Transverse colon (tissue), 4 donors: ENCODE measurements at regions not wholly inside any gene's neighbourhood (a gene's known extent, or its start where the extent isn't known, plus 50 kb on each side); places are given as distances from the start of the nearest gene placed in this dataset.

ENCODE experiments used
- DNase-seq: peaks from one replicate; pipeline ENCODE4 v3.0.0-alpha.2; 2019
- H3K27ac ChIP-seq, 4 donors: fragments of 200-600 bp; sonication (generic); 2 replicates each; pipeline ENCODE4 v1.5.1; 2016 to 2018; ENCODE audit warnings: inconsistent platforms in 4 of 4
- H3K27me3 ChIP-seq: fragments of 200-600 bp; sonication (generic); 2 replicates; pipeline ENCODE4 v1.5.1; 2017; ENCODE audit warnings: inconsistent platforms
- H3K36me3 ChIP-seq, 4 donors: fragments of 200-600 bp; sonication (generic); 2 replicates each; pipeline ENCODE4 v1.5.1; 2017 to 2019; ENCODE audit warnings: inconsistent platforms in 4 of 4
- H3K4me1 ChIP-seq, 4 donors: fragments of 200-600 bp; sonication (generic); 2 replicates each; pipeline ENCODE4 v1.5.1; 2017 to 2020; ENCODE audit warnings: inconsistent platforms in 4 of 4
- H3K4me3 ChIP-seq, 4 donors: fragments of 200-600 bp; sonication (generic); 1 replicate in 1 of 4; 2 replicates in 3 of 4; pipeline versions ENCODE4 v1.5.1 to v1.6.1; 2017 to 2019; ENCODE audit warnings: inconsistent platforms in 4 of 4
- H3K9me3 ChIP-seq, 2 donors: fragments of 200-600 bp; sonication (generic); 2 replicates each; pipeline ENCODE4 v1.5.1; 2017 to 2019; ENCODE audit warnings: inconsistent platforms in 2 of 2
- CTCF ChIP-seq, 5 experiments: fragments of 200-600 bp in 3 of 5; fragments of 450-650 bp in 2 of 5; sonication (generic) in 3 of 5; IDR thresholded peaks; 1 replicate in 2 of 5; 2 replicates in 3 of 5; pipeline ENCODE4 v1.5.1; 2016 to 2017; ENCODE audit warnings: antibody characterized with exemption in 5 of 5, inconsistent platforms in 3 of 5, mild to moderate bottlenecking in 2 of 5, moderate library complexity in 1 of 5
- EP300 ChIP-seq: sonication (generic); formaldehyde crosslinking; IDR thresholded peaks from one replicate; pipeline ENCODE4 v1.6.1; 2017; ENCODE audit warnings: antibody characterized with exemption, low read depth
- POLR2A ChIP-seq: fragments of 450-650 bp; IDR thresholded peaks from one replicate; pipeline ENCODE4 v1.6.1; 2016; ENCODE audit warnings: antibody characterized with exemption, mild to moderate bottlenecking, moderate library complexity
- POLR2AphosphoS5 ChIP-seq, 3 donors: sonication (generic); formaldehyde crosslinking; IDR thresholded peaks; one replicate each; pipeline ENCODE4 v1.6.1; 2016; ENCODE audit warnings: antibody characterized with exemption in 3 of 3
- WGBS, 2 donors: methylation state at CpG; one replicate each; pipeline ENCODE4 v1.1.5; 2018; ENCODE audit warnings: low coverage in 1 of 2; 5-methylcytosine and 5-hydroxymethylcytosine counted together
- in situ Hi-C, 4 donors: fragments of 200-750 bp; cut with MboI; loops; one replicate each; pipeline versions ENCODE4 v1.15.0 to v1.15.1; 2017; ENCODE audit warnings: low sequenced_read_pairs in 3 of 4, low pct_ligation_motif_present in 1 of 4, low pct_unique_long_range_greater_than_20kb in 1 of 4
- intact Hi-C: fragments of 100-400 bp; cut with DNase I; formaldehyde crosslinking; loops from one replicate; pipeline ENCODE4 v1.15.1; 2023; ENCODE audit warnings: low total_unique reads

- Histone ChIP-seq H3K27ac (no peak overlapping the region), H3K4me3 (no peak overlapping the region), H3K9me3 (no peaks in the 10 kb centered on the region), H3K36me3 (no peaks in the 10 kb centered on the region), H3K27me3 (no peaks in the 10 kb centered on the region), H3K4me1 (no peaks in the 10 kb centered on the region)
- WGBS, 2 donors: 81 to 88% methylated on average over 1 of the region's 1 CpG
- in situ Hi-C loops: no loop called here
- no peak for DNase-seq
- intact Hi-C loops: no loop called here
- TF ChIP-seq POLR2AphosphoS5 (IDR thresholded peaks at IDR 0.05): no peak
- TF ChIP-seq POLR2A: no peak
- no peak for TF ChIP-seq EP300
- TF ChIP-seq CTCF (IDR thresholded peaks at IDR 0.05): no peak
These were observed 898.8 kb upstream of the DDX18 start for GRCh38 chr2:116915673-116916072.

DNA sequence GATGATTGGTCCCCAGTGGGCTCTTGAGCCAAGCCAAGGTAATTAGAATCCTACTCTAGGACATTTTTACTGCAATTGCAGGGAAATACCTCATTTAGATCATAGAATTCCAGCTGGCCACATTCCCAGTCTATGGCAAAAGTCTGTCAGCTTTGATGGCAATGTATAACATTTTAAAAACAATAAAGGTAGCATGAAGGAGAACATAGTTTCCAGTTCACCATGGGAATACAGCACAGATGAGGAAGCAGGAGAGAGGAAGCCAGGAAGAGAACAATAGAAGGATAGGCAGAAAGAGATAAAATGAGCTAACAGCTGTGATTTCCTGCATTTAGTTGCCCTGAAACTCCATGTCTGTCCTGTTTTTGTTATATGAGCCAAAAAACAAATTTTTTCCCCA lies 897.3 kb upstream of the DDX18 start:
- peaks cover 0 to 4% (median 1%) of the 10 kb centered on the region in 4 donors for H3K4me1 ChIP-seq
- no peaks in the 10 kb centered on the region for H3K9me3 ChIP-seq
- TF ChIP-seq CTCF (IDR thresholded peaks at IDR 0.05) (no peak), EP300 (no peak), POLR2AphosphoS5 (IDR thresholded peaks at IDR 0.05) (no peak), POLR2A (no peak)
- intact Hi-C loops: no loop called here
- H3K27ac ChIP-seq: no peak overlapping the region
- H3K36me3 ChIP-seq: no peaks in the 10 kb centered on the region
- no peak for DNase-seq
- no peak overlapping the region for H3K4me3 ChIP-seq
- no peaks in the 10 kb centered on the region for H3K27me3 ChIP-seq
- in situ Hi-C loops: no loop called here

DNA sequence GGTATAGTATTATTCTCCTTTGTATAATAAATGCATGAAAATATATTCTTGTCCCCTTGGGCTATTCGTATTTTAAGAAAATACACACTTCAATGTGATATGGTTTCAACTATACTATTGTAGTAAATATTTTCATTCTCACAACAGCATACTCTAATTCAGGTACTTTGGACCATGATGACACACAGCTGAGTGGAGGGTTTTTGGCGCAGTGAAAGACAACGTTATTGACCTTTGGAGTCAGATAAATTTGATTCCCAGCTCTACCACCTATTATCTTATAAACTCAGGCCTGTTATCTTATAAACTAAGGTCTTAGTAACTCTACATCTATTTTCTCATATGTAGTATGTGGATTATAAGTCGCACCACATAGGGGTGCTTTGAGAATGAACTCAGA lies 895.9 kb upstream of the DDX18 start:
- Histone ChIP-seq H3K36me3 (no peaks in the 10 kb centered on the region), H3K4me3 (no peak overlapping the region), H3K9me3 (no peaks in the 10 kb centered on the region), H3K27me3 (no peaks in the 10 kb centered on the region), H3K4me1 (peaks cover 0 to 14% (median 7%) of the 10 kb centered on the region in 4 donors), H3K27ac (no peak overlapping the region)
- 79 to 87% methylated on average over 4 of the region's 4 CpGs for WGBS, 2 donors
- TF ChIP-seq POLR2AphosphoS5 (IDR thresholded peaks at IDR 0.05): no peak
- TF ChIP-seq CTCF (IDR thresholded peaks at IDR 0.05): no peak
- no peak for TF ChIP-seq POLR2A
- intact Hi-C loops: no loop called here
- in situ Hi-C loops: no loop called here
- DNase-seq: no peak

DNA sequence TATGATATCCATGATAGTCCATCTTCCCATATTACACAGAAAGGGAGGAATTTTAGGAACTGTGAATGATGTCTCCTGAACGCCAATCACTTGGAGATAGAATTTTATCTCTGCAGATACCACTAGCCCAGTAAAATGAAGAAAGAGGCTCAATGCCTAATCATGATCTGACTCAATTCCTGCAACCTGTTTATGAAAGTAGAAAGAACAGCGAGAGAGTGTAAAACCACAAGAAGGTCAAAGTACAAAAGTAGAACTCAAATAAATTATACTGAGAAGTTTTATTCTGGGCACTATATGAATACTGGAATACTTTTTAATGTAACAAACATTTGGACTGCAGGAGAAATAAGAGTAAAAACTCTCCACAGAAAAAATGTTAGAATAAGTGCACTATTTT lies 892.1 kb upstream of the DDX18 start:
- Histone ChIP-seq H3K4me3 (no peak overlapping the region), H3K27ac (peak overlapping the region in 1 of 4 donors; percentile 25), H3K27me3 (no peaks in the 10 kb centered on the region), H3K4me1 (peaks cover 0 to 24% (median 7%) of the 10 kb centered on the region in 4 donors), H3K9me3 (no peaks in the 10 kb centered on the region), H3K36me3 (no peaks in the 10 kb centered on the region)
- 20 to 42% methylated on average over 2 of the region's 2 CpGs for WGBS, 2 donors
- DNase-seq: no peak
- in situ Hi-C loops: no loop called here
- intact Hi-C loops: no loop called here
- TF ChIP-seq POLR2A: no peak
- no peak for TF ChIP-seq CTCF (IDR thresholded peaks at IDR 0.05)
- no peak for TF ChIP-seq POLR2AphosphoS5 (IDR thresholded peaks at IDR 0.05)
- TF ChIP-seq EP300: no peak
